KMS-11 (cell line): ENCODE measurements at regions not wholly inside any gene's neighbourhood (a gene's known extent, or its start where the extent isn't known, plus 50 kb on each side); places are given as distances from the start of the nearest gene placed in this dataset.

Experiments
- H2AFZ ChIP-seq: fragments of 200-600 bp; sonication (generic); 2 replicates; pipeline ENCODE4 v1.6.1; 2016; ENCODE audit warnings: antibody characterized with exemption, mixed run types, low read depth
- H3K27ac ChIP-seq: fragments of 200-600 bp; sonication (generic); 2 replicates; pipeline ENCODE4 v1.6.1; 2016; ENCODE audit warnings: mild to moderate bottlenecking, mixed run types
- H3K27me3 ChIP-seq: fragments of 200-600 bp; sonication (generic); 2 replicates; pipeline ENCODE4 v1.6.1; 2017; ENCODE audit warnings: mild to moderate bottlenecking, low read depth, mixed run types, moderate library complexity; ENCODE audit not compliant: insufficient read depth
- H3K36me3 ChIP-seq: fragments of 200-600 bp; sonication (generic); 2 replicates; pipeline ENCODE4 v1.6.1; 2017; ENCODE audit warnings: mild to moderate bottlenecking, mixed run types; ENCODE audit not compliant: insufficient read depth
- H3K4me1 ChIP-seq: fragments of 200-600 bp; sonication (generic); 2 replicates; pipeline ENCODE4 v1.6.1; 2016; ENCODE audit warnings: mild to moderate bottlenecking, low read depth, mixed run types; ENCODE audit not compliant: poor library complexity, severe bottlenecking
- H3K4me2 ChIP-seq: fragments of 200-600 bp; sonication (generic); 2 replicates; pipeline ENCODE4 v1.7.0; 2016; ENCODE audit warnings: mild to moderate bottlenecking, mixed run types
- H3K4me3 ChIP-seq: fragments of 200-600 bp; sonication (generic); IDR thresholded peaks from 2 replicates; pipeline ENCODE4 v1.6.1; 2017; ENCODE audit warnings: low read depth, low read length, mixed read lengths; ENCODE audit not compliant: insufficient read depth
- H3K79me2 ChIP-seq: fragments of 200-600 bp; sonication (generic); 2 replicates; pipeline ENCODE4 v1.6.1; 2016; ENCODE audit warnings: low read depth, mixed run types; ENCODE audit not compliant: insufficient read depth
- H3K9ac ChIP-seq: fragments of 200-600 bp; sonication (generic); 2 replicates; pipeline ENCODE4 v1.6.1; 2016; ENCODE audit warnings: mild to moderate bottlenecking, mixed run types
- H4K20me1 ChIP-seq: fragments of 200-600 bp; sonication (generic); 2 replicates; pipeline ENCODE4 v1.6.1; 2016; ENCODE audit warnings: mild to moderate bottlenecking, mixed run types; ENCODE audit not compliant: insufficient read depth
- TF ChIP-seq, protein P1 (sequence below): fragments of 200-600 bp; sonication (generic); conservative IDR thresholded peaks from 2 replicates; pipeline ENCODE4 v1.6.1; 2017; ENCODE audit warnings: low read depth, mild to moderate bottlenecking, antibody characterized with exemption, low read length, moderate library complexity, mixed read lengths

GRCh38 chr10:121416071-121416470 lies 182.2 kb downstream of the FGFR2 start:
- no peaks in the 10 kb centered on the region for H4K20me1 ChIP-seq
- TF ChIP-seq, protein P1, sequence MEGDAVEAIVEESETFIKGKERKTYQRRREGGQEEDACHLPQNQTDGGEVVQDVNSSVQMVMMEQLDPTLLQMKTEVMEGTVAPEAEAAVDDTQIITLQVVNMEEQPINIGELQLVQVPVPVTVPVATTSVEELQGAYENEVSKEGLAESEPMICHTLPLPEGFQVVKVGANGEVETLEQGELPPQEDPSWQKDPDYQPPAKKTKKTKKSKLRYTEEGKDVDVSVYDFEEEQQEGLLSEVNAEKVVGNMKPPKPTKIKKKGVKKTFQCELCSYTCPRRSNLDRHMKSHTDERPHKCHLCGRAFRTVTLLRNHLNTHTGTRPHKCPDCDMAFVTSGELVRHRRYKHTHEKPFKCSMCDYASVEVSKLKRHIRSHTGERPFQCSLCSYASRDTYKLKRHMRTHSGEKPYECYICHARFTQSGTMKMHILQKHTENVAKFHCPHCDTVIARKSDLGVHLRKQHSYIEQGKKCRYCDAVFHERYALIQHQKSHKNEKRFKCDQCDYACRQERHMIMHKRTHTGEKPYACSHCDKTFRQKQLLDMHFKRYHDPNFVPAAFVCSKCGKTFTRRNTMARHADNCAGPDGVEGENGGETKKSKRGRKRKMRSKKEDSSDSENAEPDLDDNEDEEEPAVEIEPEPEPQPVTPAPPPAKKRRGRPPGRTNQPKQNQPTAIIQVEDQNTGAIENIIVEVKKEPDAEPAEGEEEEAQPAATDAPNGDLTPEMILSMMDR: no peak
- no peak overlapping the region for H3K27ac ChIP-seq
- no peak overlapping the region for H3K4me2 ChIP-seq
- peaks cover 16% of the 10 kb centered on the region for H3K4me1 ChIP-seq
- no peak overlapping the region for H3K9ac ChIP-seq
- H3K36me3 ChIP-seq: no peaks in the 10 kb centered on the region
- H3K4me3 ChIP-seq: no peak overlapping the region
- no peaks in the 10 kb centered on the region for H3K79me2 ChIP-seq
- H2AFZ ChIP-seq: no peak overlapping the region
- no peaks in the 10 kb centered on the region for H3K27me3 ChIP-seq

GRCh38 chr10:121417298-121417697 lies 180.9 kb downstream of the FGFR2 start:
- Histone ChIP-seq H3K4me1 (peaks cover 11% of the 10 kb centered on the region), H3K36me3 (no peaks in the 10 kb centered on the region), H3K79me2 (no peaks in the 10 kb centered on the region), H3K4me3 (no peak overlapping the region), H3K4me2 (no peak overlapping the region), H4K20me1 (no peaks in the 10 kb centered on the region), H2AFZ (no peak overlapping the region), H3K27ac (no peak overlapping the region), H3K9ac (no peak overlapping the region), H3K27me3 (no peaks in the 10 kb centered on the region)
- TF ChIP-seq, protein P1: no peak

GRCh38 chr10:121418126-121418777 lies 180.0 kb downstream of the FGFR2 start:
- Histone ChIP-seq H3K4me3 (no peak overlapping the region), H3K27ac (no peak overlapping the region), H3K79me2 (no peaks in the 10 kb centered on the region), H3K36me3 (no peaks in the 10 kb centered on the region), H3K4me2 (no peak overlapping the region), H3K9ac (no peak overlapping the region), H2AFZ (no peak overlapping the region), H3K27me3 (no peaks in the 10 kb centered on the region), H4K20me1 (no peaks in the 10 kb centered on the region), H3K4me1 (peaks cover 11% of the 10 kb centered on the region)
- TF ChIP-seq, protein P1: no peak

- H3K27ac ChIP-seq: no peak overlapping the region
- TF ChIP-seq, protein P1: no peak
Observed at GRCh38 chr10:121420006-121420405, 178.2 kb downstream of the FGFR2 start.

More at GRCh38 chr10:121420006-121420405, 178.2 kb downstream of the FGFR2 start:
- Histone ChIP-seq H4K20me1 (no peaks in the 10 kb centered on the region), H3K9ac (no peak overlapping the region), H3K4me3 (no peak overlapping the region), H3K4me2 (no peak overlapping the region), H3K79me2 (no peaks in the 10 kb centered on the region), H2AFZ (no peak overlapping the region), H3K36me3 (no peaks in the 10 kb centered on the region), H3K4me1 (peaks cover 6% of the 10 kb centered on the region), H3K27me3 (no peaks in the 10 kb centered on the region)
